Cardiac fibroblast (primary cell): ENCODE measurements at regions not wholly inside any gene's neighbourhood (a gene's known extent, or its start where the extent isn't known, plus 50 kb on each side); places are given as distances from the start of the nearest gene placed in this dataset.

Experiments
- DNase-seq, 2 donors: peaks; one replicate each; pipeline versions ENCODE4 v3.0.0 to v3.0.0-alpha.2; 2010; ENCODE audit warnings: low read depth in 2 of 2
- H3K4me3 ChIP-seq, 2 donors: replicated peaks in 1 of 2; 1 replicate in 1 of 2; 2 replicates in 1 of 2; pipeline ENCODE4 v1.5.1; 2011; ENCODE audit warnings: low read depth in 2 of 2, low read length in 2 of 2, mild to moderate bottlenecking in 2 of 2, moderate library complexity in 1 of 2
- CTCF ChIP-seq: IDR thresholded peaks from one replicate; pipeline ENCODE4 v1.5.1; 2011; ENCODE audit warnings: low read depth, mild to moderate bottlenecking, low read length, inconsistent platforms

DNA sequence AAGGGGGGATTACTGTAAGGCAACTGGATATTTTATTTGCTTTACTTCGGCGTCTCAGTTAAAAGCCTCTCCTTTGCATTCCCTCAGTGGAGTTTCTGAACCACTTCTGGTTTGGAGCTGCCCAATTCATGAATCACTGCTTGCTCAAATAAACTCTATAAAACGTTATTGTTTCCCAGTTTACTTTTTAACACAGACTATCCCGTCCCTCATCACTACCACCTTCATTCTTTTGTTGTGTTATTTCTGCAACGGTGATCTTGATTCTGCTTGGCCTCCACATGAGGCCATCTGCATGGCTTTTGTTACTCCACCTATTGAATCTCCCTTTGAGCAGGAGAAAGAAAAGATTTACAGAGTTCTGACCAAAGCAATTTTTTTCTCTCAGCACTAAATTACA lies 104.0 kb upstream of the PLEKHA5 start:
- no peak for DNase-seq
- H3K4me3 ChIP-seq, result no peak overlapping the region
- TF ChIP-seq CTCF, result no peak

GRCh38 chr12:19026034-19026433 lies 103.5 kb upstream of the PLEKHA5 start:
- TF ChIP-seq CTCF, result no peak
- no peak for DNase-seq
- no peak overlapping the region for H3K4me3 ChIP-seq

DNA sequence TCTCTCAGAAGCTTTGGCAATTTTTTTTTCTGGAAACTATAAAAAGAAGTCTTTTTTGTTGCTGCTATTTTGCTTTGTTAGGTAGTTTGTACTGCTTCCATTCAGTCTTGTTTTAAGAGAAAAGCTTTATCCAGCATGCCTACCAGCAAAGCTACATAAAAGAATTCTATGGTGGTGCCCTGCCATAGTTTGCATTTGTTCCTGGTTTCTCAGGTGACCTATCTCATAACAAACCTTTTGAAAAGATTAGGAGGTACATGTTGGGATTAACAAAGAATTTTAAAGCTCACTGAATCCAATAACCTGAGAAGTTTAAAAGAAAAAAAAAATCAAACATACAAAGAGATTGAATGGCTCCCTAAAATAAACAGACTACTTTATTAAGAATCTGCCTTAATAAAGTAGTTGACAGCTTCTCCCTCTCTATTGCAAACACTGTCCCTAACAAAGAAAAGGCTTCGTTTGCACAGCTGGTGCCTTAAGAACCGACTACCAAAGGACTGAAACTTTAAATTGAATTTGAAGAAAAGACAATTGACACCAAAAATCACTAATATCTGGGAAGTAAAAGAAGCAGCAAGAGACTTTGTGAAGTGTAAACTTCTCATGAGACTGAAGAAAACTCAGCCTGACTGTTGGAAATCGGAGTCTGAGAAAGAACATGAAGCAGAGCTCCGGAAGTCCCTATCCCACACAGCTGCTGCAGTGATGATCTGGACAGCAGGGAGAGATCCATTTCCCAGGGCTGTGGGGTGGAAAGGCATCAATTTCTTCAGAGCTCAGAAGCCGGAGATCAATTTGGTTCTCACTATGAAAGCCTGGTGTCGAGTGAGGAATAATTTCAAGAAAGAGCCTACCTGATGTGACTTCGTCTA lies 102.7 kb upstream of the PLEKHA5 start:
- DNase-seq, result no peak
- TF ChIP-seq CTCF, result no peak
- no peak overlapping the region for H3K4me3 ChIP-seq

DNA sequence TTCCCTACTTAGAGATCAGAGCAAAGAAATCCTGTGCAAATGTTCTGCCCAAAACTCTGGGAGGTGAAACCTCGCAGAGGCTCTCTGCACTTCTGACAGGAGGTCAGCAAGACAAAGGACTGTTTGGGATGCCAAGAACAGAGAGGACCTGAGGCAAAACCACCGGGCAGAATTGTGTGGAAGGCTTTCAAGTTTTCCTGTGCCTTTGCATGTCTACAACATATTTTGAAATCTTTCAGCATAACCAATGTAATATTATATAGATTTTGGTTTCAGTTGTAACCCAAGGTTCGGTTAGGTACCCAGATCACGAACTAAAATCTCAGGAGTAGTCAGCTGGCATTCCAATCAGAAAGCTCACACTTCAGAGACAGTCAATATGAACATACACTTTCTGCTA lies 99.4 kb upstream of the PLEKHA5 start:
- TF ChIP-seq CTCF, result no peak
- no peak for DNase-seq
- H3K4me3 ChIP-seq, result no peak overlapping the region

- TF ChIP-seq CTCF, result no peak
- H3K4me3 ChIP-seq, result no peak overlapping the region
- DNase-seq, result no peak
Measured at GRCh38 chr12:19030603-19031002, 98.9 kb upstream of the PLEKHA5 start.

GRCh38 chr12:19031032-19031431 lies 98.5 kb upstream of the PLEKHA5 start:
- DNase-seq, result peak; percentile 74 to 93
- no peak overlapping the region for H3K4me3 ChIP-seq
- TF ChIP-seq CTCF, result no peak
